H7 (cell line): ENCODE measurements at regions not wholly inside any gene's neighbourhood (a gene's known extent, or its start where the extent isn't known, plus 50 kb on each side); places are given as distances from the start of the nearest gene placed in this dataset.

Experiments
- DNase-seq: peaks from one replicate; pipeline ENCODE4 v3.0.0; 2012
- H3K27me3 ChIP-seq: 2 replicates; pipeline ENCODE4 v1.6.0; 2011; ENCODE audit warnings: mild to moderate bottlenecking, low read length; ENCODE audit not compliant: control insufficient read depth, insufficient read depth
- H3K36me3 ChIP-seq: replicated peaks from 2 replicates; pipeline ENCODE4 v1.5.1; 2011; ENCODE audit warnings: low read length; ENCODE audit not compliant: control insufficient read depth, insufficient read depth
- H3K4me3 ChIP-seq: 2 replicates; pipeline ENCODE4 v1.5.1; 2011; ENCODE audit warnings: low read depth, mild to moderate bottlenecking, control low read depth, low read length, moderate library complexity; ENCODE audit not compliant: insufficient read depth

DNA sequence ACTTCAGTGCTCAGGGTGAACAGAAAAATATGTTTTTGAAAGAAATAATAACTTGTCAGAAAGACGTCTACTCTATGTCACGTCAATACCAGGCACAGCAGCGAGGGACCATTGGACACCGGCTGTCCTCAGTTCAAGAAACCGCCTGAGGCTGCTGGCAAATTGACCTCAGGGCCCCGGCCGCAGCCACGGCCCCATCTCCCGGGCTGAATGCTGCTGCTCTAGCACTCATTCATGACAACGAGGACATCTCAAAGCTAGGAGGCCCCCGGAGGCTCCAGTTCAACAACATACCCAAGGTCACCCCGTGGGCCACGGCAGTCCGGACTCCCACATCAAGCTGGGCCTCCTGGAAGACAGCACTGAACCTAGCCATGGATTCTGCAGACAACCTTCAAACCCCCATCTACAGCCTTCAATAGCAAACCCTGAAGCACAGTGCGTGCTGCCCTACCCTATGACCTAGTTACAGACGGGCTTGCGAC is 204.0 kb upstream of the NSMCE3 start:
- no peak for DNase-seq
- Histone ChIP-seq H3K36me3 (no peaks in the 10 kb centered on the region), H3K4me3 (no peak overlapping the region), H3K27me3 (no peaks in the 10 kb centered on the region)

DNA sequence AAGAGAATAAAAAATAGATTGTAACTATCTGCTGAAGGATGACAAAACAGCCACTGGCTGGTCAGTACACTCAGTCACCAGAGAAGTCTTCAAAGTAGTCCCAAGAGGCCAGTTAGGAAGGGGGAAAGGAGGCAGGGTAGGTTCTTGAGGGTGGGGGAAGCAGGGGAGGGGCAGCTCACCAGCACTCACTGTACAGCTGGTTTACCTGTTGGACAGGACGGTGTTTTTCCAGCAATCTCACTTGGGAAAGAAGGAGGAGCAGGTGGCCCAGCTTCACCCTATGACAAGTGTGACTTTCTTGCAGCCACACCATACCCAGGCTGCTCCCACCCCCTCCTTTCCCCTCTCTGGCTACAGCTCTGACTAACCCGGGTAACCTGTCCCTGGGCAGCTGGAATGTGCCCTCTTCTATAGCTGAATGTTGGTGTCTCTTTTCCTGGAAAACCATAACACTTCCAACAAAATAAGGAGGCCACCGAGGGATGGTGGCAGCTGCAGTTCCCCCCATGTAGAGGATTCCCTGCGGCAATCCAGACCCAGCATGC is 203.4 kb upstream of the NSMCE3 start:
- no peaks in the 10 kb centered on the region for H3K36me3 ChIP-seq
- no peaks in the 10 kb centered on the region for H3K27me3 ChIP-seq
- DNase-seq: no peak
- H3K4me3 ChIP-seq: no peak overlapping the region

DNA sequence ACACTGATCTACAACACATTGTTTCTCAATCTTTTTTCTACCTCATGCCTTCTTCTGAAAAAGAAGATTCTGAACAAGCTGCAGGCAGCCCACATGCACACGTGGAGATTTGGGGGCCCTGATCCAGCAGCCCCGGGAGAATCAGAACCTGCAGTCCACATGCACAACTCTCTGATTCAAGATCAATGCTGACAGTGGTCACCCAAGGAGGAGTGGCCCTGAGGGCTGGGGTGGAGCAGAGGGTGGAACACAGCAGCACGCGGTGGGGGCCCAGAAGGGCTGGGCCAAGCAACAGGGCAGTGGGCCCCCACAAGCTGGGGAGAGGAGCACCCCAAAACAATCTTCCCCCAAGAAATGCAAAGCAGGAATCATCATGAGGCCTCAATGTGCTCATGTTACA is 202.1 kb upstream of the NSMCE3 start:
- DNase-seq: no peak
- no peaks in the 10 kb centered on the region for H3K27me3 ChIP-seq
- H3K4me3 ChIP-seq: no peak overlapping the region
- H3K36me3 ChIP-seq: no peaks in the 10 kb centered on the region

DNA sequence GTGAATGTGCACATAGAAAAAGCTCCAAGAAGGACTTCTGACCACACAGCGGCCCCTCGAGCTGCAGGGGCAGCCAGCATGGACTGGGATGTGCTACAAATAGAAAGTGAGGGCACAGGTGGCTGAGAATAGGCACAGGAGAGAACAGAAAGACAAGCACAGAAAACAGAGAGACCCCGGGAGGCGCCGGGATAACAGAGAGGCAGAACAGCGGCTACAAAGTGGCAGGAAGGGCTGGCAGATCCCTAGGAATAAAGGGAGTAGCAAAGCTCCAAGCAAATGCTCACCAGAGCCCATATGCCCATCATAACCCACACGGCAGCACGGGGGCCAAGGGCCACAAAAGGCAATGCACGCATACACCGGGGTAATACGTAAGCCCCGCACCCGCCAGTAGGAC is 201.7 kb upstream of the NSMCE3 start:
- no peak overlapping the region for H3K4me3 ChIP-seq
- H3K36me3 ChIP-seq: no peaks in the 10 kb centered on the region
- no peaks in the 10 kb centered on the region for H3K27me3 ChIP-seq
- DNase-seq: no peak

DNA sequence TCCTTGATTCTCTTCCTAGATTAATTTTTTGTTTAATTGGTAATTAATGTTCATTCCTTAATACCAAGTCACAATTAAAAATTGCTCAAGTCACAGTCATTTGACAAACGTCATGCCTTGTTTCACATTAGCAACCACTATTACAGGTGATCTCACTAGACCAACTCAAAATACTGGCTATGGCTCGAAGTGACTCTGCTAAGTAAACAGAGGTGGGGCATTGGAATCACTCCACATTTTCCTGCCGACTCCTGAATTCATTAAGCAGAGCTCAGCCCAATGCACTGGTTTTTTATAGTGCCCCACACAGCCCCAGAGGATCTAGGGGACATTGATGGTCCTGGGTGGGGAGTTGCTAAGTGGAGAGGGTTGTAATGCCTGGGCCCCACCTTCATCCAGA is 201.2 kb upstream of the NSMCE3 start:
- Histone ChIP-seq H3K27me3 (no peaks in the 10 kb centered on the region), H3K4me3 (no peak overlapping the region), H3K36me3 (no peaks in the 10 kb centered on the region)
- DNase-seq: no peak

DNA sequence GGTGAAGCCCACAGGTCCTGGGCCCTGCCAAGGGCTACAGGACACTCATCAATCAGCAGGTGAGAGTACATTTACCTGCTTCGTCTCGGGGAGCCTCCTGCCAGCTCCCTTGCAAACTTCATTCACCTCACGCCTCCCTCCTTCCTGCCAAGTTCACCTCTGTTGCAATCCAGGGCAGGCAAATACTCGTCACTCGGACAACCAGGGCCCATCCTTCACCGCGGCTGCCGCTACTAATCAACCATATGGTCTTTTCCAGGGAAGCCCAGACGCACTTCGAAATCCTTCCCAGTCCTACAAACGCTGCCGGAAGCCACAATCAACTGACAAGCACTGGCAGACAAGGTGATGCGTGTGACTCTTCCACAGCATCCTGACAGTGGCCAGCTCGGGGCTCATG is 200.7 kb upstream of the NSMCE3 start:
- no peaks in the 10 kb centered on the region for H3K36me3 ChIP-seq
- no peaks in the 10 kb centered on the region for H3K27me3 ChIP-seq
- no peak overlapping the region for H3K4me3 ChIP-seq
- DNase-seq: peak; percentile 35

DNA sequence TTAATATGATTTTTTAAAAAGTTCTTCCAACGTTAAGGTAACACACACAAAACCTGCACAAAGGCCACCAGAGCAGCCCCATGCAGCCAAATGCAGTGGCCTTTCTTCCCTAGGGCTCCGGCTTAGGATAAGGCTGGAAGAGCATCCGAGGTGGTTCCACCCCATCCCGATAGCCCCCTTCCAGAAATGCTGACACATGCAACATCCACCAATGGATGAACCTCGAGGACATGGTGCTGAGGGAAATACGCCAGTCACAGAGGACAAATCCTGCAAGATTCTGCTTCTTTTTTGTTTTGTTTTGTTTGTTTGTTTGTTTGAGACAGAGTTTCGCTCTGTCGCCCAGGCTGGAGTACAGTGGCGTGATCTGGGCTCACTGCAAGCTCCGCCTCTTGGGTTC is 199.3 kb upstream of the NSMCE3 start:
- DNase-seq: no peak
- H3K4me3 ChIP-seq: no peak overlapping the region
- H3K36me3 ChIP-seq: no peaks in the 10 kb centered on the region
- no peaks in the 10 kb centered on the region for H3K27me3 ChIP-seq

DNA sequence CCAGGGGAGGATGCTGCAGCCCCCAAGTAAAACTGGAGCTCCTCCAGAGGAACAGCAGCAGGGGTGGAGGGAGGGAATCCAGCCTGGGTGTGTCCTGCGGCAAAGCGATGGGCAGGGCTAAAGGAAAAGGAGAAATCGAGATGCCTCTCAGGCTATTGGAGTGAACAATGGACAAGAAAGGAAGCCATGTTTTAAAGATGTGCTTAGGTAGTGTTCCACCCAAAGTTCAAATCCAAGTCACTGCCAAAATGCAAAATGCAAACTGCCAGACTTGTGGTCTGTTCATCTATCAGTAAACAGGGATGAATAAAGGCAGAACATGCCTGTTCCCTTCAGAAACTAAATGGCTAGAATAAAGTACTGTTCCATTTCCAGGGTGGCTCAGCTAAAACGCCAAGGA is 197.5 kb upstream of the NSMCE3 start:
- no peaks in the 10 kb centered on the region for H3K36me3 ChIP-seq
- H3K4me3 ChIP-seq: no peak overlapping the region
- no peaks in the 10 kb centered on the region for H3K27me3 ChIP-seq
- no peak for DNase-seq

DNA sequence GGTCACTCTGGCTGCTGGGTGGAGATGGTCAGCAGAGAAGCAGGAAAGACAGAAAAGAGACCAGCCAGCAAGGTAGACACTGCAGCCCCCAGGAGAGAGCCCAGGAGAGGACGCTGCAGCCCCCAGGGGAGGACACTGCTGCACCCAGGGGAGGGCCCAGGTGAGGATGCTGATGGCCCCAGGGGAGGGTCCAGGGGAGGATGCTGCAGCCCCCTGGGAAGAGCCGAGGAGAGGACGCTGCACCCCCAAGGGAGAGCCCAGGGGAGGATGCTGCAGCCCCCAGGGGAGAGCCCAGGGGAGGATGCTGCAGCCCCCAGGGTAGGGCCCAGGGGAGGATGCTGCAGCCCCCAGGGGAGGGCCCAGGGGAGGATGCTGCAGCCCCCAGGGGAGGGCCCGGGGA is 196.7 kb upstream of the NSMCE3 start:
- Histone ChIP-seq H3K36me3 (no peaks in the 10 kb centered on the region), H3K27me3 (no peaks in the 10 kb centered on the region), H3K4me3 (no peak overlapping the region)
- no peak for DNase-seq

DNA sequence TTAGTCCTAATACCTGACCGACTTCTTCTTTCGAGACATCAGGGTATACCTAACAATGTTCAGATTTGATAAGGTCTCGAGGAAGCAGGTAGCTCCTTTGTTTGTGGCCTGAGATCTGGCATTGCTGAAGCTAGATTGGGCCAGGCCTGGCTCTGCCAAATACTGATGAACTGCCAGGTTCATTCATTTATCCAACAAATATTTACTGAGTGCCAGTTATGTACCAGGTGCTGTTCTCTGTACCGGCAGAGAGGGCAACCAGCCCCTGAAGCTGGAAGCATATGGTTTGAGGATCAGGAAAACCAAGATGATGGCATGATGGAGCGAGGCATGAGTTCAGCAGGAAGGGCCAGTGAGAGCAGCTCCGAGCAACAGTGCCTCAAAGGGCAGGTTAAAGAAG is 196.2 kb upstream of the NSMCE3 start:
- Histone ChIP-seq H3K27me3 (no peaks in the 10 kb centered on the region), H3K36me3 (no peaks in the 10 kb centered on the region), H3K4me3 (no peak overlapping the region)
- no peak for DNase-seq

DNA sequence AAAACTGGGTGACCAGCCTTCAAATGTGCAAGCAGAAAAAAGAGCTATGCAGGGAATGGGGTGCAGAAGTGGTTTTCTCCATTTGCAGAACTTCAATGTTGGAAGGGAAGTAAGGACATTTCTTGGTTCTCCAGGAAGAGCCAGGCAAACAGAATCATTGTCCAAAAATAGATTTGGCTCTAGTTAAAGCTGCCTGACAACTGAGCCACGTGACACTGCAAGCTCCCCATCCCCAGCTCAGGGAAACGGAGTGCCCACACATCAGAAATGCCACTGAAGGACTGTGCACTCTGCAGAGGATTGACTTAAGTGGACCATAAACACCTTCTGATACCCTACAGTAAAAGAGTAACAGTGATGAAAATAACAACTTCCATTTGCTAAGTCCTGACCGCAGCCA is 195.6 kb upstream of the NSMCE3 start:
- H3K36me3 ChIP-seq: no peaks in the 10 kb centered on the region
- H3K4me3 ChIP-seq: no peak overlapping the region
- H3K27me3 ChIP-seq: no peaks in the 10 kb centered on the region
- DNase-seq: no peak

DNA sequence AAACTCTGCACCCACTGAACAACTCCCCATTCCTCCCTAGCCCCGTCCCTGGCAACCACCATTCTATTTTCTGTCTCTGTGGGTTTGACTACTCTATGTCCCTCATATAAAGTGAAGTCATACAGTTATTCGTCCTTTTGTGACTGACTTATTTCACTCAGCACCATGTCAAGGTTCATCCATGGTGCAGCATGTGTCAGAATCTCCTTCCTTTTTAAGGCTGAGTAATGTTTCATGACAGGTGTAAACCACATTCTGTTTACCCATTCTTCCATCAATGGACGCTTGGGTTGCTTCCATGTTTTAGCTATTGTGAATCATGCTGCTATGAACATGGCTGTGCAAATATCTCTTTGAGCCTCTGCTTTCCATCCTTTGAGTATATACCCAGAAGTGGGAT is 192.3 kb upstream of the NSMCE3 start:
- Histone ChIP-seq H3K27me3 (no peaks in the 10 kb centered on the region), H3K36me3 (no peaks in the 10 kb centered on the region), H3K4me3 (no peak overlapping the region)
- DNase-seq: no peak

DNA sequence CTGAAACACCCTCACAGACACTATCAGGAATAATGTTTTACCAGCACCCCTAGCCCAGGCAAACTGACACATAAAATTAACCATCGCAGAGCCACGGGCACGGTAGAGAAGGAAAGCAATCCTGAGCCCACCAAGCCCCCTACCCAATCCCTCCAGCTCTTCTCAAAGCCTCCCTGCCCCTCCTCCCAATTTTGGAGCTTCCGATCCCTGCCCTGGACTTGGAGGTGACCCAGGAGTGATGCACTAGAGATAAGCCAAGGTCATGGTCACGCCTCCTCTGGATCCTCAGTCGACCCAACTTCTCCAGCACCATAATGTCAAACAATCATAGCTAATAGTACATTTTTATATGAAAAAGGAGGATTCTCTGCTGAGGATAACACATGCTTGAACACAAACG is 188.7 kb upstream of the NSMCE3 start:
- Histone ChIP-seq H3K4me3 (no peak overlapping the region), H3K36me3 (no peaks in the 10 kb centered on the region), H3K27me3 (no peaks in the 10 kb centered on the region)
- DNase-seq: no peak

DNA sequence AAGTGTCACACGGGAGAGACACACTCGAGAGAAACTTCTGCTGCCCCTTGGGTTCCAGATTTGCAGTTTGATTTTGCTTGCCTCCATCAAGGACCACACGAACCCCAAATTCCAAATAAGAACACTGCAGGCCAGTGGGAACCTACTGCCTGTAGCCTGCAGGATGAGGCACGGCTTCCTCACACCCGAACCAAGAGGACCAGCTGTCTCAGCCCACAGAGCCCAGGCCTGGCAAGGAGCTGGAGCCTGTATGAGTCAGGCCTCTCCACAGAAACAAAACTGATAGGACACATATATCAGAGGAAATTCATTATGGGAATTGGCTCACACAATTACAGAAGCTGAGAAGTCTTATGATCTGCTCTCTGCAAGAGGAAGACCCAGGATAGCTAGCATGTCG is 188.1 kb upstream of the NSMCE3 start:
- H3K36me3 ChIP-seq: no peaks in the 10 kb centered on the region
- DNase-seq: no peak

DNA sequence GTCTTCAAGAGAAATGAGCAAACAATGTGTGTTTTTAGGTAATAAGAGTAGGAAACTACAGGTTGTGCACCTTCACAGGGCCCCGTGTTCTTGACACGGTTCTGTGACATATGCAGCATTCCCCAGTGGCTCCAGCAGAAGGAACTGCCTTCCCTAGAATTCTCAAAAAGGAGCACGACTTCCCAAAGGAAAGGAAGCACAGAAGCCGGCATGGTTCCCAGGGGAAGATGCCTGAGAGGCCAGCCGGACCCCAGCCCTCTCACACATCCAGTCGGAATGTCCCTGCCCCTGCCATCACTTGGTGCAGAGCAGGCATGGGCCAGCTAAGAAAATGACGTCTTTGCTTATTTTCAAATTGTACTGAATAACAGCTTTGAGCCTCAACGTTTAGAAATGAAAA is 187.3 kb upstream of the NSMCE3 start:
- no peak overlapping the region for H3K4me3 ChIP-seq
- no peaks in the 10 kb centered on the region for H3K27me3 ChIP-seq
- no peak for DNase-seq
- no peaks in the 10 kb centered on the region for H3K36me3 ChIP-seq

More for the DNA sequence above, 188.1 kb upstream of the NSMCE3 start:
- no peak overlapping the region for H3K4me3 ChIP-seq
- no peaks in the 10 kb centered on the region for H3K27me3 ChIP-seq

DNA sequence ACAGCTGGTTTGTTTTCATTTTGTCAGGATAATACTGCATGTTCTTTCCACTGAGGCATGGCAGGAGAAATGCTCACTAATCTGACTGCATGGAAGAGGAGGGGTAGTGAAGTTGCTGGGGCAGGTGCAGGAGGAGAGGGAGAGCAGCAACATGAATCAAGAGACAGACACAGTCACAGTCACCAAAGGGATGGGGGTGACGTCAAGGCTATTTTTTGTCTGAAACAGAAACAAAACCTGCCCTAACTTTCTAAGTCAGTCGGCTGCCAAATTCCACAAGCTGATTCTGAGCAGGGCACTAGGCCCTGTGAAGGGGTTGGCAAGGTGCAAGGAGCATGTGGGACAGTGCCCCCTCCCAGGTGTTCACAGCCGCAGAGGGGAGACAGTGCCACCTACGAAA is 186.6 kb upstream of the NSMCE3 start:
- Histone ChIP-seq H3K36me3 (no peaks in the 10 kb centered on the region), H3K27me3 (no peaks in the 10 kb centered on the region), H3K4me3 (no peak overlapping the region)
- no peak for DNase-seq
